ENCODE measurements at regions not wholly inside any gene's neighbourhood (a gene's known extent, or its start where the extent isn't known, plus 50 kb on each side); places are given as distances from the start of the nearest gene placed in this dataset.

- no peak for TF ChIP-seq CTCF (conservative IDR thresholded peaks at IDR 0.05; ENCODE audit: low read length)
- TF ChIP-seq EZH2phosphoT487 (IDR thresholded peaks at IDR 0.05; ENCODE audit: borderline replicate concordance) = no peak
Observed at GRCh38 chr18:22625406-22625805, 207.7 kb upstream of the CTAGE1 start.
